GM12878 (cell line): ENCODE measurements at regions not wholly inside any gene's neighbourhood (a gene's known extent, or its start where the extent isn't known, plus 50 kb on each side); places are given as distances from the start of the nearest gene placed in this dataset.

Source experiments
- CHD2 ChIP-seq: IDR thresholded peaks from 2 replicates; pipeline ENCODE4 v1.6.1; 2011; ENCODE audit warnings: low read depth, low read length, improper control_type of control experiment, borderline replicate concordance
- EZH2 ChIP-seq: IDR thresholded peaks from 2 replicates; pipeline ENCODE4 v1.6.1; 2012; ENCODE audit warnings: low read depth, mild to moderate bottlenecking, control low read depth, inconsistent platforms, low read length, borderline replicate concordance; ENCODE audit not compliant: control insufficient read depth
- MYC ChIP-seq: IDR thresholded peaks from 2 replicates; pipeline ENCODE4 v1.6.1; 2011; ENCODE audit warnings: mild to moderate bottlenecking, low read length, moderate library complexity, inconsistent platforms; ENCODE audit not compliant: insufficient read depth, insufficient replicate concordance, insufficient read length, severe bottlenecking
- NFYB ChIP-seq: IDR thresholded peaks from 2 replicates; pipeline ENCODE4 v1.6.1; 2011; ENCODE audit warnings: low read depth, mild to moderate bottlenecking, low read length, improper control_type of control experiment, moderate library complexity; ENCODE audit not compliant: insufficient read depth
- POLR2A ChIP-seq: IDR thresholded peaks from 2 replicates; pipeline ENCODE4 v1.6.1; 2011; ENCODE audit warnings: low read depth, mild to moderate bottlenecking, low read length
- RFX5 ChIP-seq: IDR thresholded peaks from 2 replicates; pipeline ENCODE4 v1.6.1; 2011; ENCODE audit warnings: low read depth, low read length, improper control_type of control experiment
- TCF3 ChIP-seq: IDR thresholded peaks from 2 replicates; pipeline ENCODE4 v1.6.1; 2012; ENCODE audit warnings: low read depth, mild to moderate bottlenecking, low read length, borderline replicate concordance; ENCODE audit not compliant: insufficient read depth
- TF ChIP-seq, protein P1 (sequence below), 3 experiments: IDR thresholded peaks in 2 of 3; conservative IDR thresholded peaks in 1 of 3; 2 replicates each; pipeline ENCODE4 v1.5.1; 2011; ENCODE audit warnings: low read depth in 3 of 3, low read length in 3 of 3, mild to moderate bottlenecking in 3 of 3, control low read depth in 2 of 3, moderate library complexity in 2 of 3, inconsistent platforms in 1 of 3, mixed read lengths in 1 of 3; ENCODE audit not compliant: control insufficient read depth in 2 of 3, insufficient read depth in 1 of 3; ENCODE audit errors: extremely low read depth in 1 of 3
- TF ChIP-seq, protein P2 (sequence below): fragments of 450-650 bp; IDR thresholded peaks from 2 replicates; pipeline ENCODE4 v1.6.1; 2017; ENCODE audit warnings: mild to moderate bottlenecking, moderate library complexity
- TF ChIP-seq, protein P3 (sequence below): fragments of 450-650 bp; IDR thresholded peaks from 2 replicates; pipeline ENCODE4 v1.6.1; 2016; ENCODE audit warnings: mild to moderate bottlenecking

DNA sequence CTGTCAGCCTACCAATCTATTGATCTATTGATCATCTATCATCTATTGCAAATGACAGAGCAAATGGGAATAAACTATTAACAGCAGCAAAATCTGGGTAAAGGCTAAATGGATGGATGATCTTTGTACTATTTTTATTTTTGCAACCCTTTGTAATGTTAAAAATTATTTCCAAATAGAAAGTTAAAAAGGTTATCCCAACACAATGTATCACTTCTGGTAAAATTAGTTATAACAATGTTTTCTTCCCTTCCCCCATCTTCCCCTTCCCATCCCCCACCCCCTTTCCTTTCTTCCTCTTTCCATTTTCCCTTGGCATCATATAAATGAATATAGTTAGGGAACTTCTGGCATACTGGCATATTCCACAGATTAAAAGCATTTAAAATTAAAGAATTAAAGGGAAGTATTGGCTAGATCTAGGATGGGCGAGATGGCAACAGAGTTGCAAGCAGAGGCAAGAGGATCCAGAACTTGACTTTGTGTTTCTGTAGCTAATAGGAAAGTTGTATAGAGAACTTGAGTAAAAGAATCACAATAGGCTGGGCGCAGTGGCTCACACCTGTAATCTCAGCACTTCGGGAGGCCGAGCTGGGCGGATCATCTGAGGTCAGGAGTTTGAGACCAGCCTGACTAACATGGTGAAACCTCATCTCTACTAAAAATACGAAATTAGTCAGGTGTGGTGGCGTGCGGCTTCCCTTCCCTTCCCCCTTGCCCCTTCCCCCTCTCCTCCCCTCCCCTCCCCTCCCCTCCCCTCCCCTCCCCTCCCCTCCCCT lies 66.6 kb upstream of the TAF11L2 start:
- no peak for TF ChIP-seq EZH2
- no peak for TF ChIP-seq POLR2A
- TF ChIP-seq NFYB: no peak
- TF ChIP-seq, protein P1, sequence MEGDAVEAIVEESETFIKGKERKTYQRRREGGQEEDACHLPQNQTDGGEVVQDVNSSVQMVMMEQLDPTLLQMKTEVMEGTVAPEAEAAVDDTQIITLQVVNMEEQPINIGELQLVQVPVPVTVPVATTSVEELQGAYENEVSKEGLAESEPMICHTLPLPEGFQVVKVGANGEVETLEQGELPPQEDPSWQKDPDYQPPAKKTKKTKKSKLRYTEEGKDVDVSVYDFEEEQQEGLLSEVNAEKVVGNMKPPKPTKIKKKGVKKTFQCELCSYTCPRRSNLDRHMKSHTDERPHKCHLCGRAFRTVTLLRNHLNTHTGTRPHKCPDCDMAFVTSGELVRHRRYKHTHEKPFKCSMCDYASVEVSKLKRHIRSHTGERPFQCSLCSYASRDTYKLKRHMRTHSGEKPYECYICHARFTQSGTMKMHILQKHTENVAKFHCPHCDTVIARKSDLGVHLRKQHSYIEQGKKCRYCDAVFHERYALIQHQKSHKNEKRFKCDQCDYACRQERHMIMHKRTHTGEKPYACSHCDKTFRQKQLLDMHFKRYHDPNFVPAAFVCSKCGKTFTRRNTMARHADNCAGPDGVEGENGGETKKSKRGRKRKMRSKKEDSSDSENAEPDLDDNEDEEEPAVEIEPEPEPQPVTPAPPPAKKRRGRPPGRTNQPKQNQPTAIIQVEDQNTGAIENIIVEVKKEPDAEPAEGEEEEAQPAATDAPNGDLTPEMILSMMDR (IDR thresholded peaks at IDR 0.05 in 2 of 3, conservative IDR thresholded peaks at IDR 0.05 in 1 of 3; ENCODE audit: control insufficient read depth in 2 of 3, extremely low read depth in 1 of 3, insufficient read depth in 1 of 3, low read depth in 3 of 3, low read length in 3 of 3): no peak
- TF ChIP-seq, protein P2, sequence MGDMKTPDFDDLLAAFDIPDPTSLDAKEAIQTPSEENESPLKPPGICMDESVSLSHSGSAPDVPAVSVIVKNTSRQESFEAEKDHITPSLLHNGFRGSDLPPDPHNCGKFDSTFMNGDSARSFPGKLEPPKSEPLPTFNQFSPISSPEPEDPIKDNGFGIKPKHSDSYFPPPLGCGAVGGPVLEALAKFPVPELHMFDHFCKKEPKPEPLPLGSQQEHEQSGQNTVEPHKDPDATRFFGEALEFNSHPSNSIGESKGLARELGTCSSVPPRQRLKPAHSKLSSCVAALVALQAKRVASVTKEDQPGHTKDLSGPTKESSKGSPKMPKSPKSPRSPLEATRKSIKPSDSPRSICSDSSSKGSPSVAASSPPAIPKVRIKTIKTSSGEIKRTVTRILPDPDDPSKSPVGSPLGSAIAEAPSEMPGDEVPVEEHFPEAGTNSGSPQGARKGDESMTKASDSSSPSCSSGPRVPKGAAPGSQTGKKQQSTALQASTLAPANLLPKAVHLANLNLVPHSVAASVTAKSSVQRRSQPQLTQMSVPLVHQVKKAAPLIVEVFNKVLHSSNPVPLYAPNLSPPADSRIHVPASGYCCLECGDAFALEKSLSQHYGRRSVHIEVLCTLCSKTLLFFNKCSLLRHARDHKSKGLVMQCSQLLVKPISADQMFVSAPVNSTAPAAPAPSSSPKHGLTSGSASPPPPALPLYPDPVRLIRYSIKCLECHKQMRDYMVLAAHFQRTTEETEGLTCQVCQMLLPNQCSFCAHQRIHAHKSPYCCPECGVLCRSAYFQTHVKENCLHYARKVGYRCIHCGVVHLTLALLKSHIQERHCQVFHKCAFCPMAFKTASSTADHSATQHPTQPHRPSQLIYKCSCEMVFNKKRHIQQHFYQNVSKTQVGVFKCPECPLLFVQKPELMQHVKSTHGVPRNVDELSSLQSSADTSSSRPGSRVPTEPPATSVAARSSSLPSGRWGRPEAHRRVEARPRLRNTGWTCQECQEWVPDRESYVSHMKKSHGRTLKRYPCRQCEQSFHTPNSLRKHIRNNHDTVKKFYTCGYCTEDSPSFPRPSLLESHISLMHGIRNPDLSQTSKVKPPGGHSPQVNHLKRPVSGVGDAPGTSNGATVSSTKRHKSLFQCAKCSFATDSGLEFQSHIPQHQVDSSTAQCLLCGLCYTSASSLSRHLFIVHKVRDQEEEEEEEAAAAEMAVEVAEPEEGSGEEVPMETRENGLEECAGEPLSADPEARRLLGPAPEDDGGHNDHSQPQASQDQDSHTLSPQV: no peak
- TF ChIP-seq CHD2: no peak
- no peak for TF ChIP-seq RFX5
- no peak for TF ChIP-seq TCF3
- TF ChIP-seq, protein P3, sequence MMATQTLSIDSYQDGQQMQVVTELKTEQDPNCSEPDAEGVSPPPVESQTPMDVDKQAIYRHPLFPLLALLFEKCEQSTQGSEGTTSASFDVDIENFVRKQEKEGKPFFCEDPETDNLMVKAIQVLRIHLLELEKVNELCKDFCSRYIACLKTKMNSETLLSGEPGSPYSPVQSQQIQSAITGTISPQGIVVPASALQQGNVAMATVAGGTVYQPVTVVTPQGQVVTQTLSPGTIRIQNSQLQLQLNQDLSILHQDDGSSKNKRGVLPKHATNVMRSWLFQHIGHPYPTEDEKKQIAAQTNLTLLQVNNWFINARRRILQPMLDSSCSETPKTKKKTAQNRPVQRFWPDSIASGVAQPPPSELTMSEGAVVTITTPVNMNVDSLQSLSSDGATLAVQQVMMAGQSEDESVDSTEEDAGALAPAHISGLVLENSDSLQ: no peak
- no peak for TF ChIP-seq MYC
